HG03378 (cell line): ENCODE measurements at regions not wholly inside any gene's neighbourhood (a gene's known extent, or its start where the extent isn't known, plus 50 kb on each side); places are given as distances from the start of the nearest gene placed in this dataset.

Experiments used
- ATAC-seq: cut with Tn5 transposase; IDR thresholded peaks from one replicate; pipeline ENCODE4 v1.9.1; 2021; ENCODE audit warnings: mild to moderate bottlenecking, moderate library complexity; ENCODE audit not compliant: unreplicated experiment

DNA sequence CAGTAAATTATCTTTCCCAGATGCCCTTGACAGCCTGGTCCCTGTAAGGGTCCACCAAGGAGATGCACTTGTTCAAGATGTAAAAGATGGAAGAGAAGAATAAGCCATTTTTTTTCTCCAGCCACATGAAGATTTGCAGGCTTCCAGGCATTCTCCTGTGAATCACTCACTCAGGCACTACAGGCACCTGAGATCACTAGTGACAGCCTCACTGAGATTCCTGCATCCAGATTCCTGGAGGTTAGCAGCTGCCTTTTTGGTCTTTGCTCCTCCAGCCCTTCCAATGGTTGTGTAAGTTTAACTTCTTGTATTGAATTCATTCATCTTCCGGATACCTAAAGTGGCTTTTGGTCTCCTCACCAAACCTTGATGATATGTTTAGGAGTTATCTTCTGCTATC is 630.2 kb upstream of the CADM1 start:
- no peak for ATAC-seq

- ATAC-seq = no peak
Observed at GRCh38 chr11:116132273-116132978, 628.2 kb upstream of the CADM1 start.

DNA sequence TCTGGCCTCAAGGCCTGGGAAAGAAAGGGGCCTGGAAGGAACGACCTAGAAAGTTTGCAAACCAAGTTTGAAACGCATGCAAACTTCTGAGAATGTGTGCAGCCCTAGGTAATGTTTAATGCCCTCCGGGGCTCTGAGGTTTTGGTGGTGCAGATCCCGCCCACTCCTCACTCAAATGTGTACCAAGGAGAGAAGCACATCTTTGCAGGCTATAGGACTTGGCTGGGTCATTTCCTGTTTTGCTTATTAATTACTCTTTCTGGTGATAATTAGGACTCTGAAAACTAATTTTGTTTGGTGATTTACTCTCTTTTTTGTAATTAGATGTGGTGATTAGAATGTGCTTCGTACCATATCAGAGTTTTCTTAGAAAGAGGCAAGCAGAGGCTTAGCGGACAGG is 625.9 kb upstream of the CADM1 start:
- no peak for ATAC-seq

- ATAC-seq = no peak
Observed at GRCh38 chr11:116129456-116129855, 625.2 kb upstream of the CADM1 start.

DNA sequence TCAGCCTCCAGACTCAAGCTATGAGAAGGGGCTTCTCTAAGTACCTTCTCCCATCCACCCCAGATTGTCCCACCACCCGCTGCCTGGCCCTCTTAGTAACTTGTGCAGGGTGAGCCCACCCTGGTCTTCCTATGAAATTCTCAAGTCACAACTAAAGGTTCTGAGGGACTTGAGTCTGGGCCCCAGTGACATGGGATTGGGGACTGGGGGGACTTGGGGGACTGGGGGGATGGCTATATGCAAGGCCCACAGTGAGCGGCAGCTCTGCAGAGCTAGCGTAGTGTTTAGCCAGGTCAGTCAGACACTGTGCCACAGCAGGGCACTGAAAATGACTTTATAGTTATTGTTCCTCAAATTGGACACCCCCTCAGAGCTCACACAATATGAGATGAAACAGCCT is 622.3 kb upstream of the CADM1 start:
- no peak for ATAC-seq

DNA sequence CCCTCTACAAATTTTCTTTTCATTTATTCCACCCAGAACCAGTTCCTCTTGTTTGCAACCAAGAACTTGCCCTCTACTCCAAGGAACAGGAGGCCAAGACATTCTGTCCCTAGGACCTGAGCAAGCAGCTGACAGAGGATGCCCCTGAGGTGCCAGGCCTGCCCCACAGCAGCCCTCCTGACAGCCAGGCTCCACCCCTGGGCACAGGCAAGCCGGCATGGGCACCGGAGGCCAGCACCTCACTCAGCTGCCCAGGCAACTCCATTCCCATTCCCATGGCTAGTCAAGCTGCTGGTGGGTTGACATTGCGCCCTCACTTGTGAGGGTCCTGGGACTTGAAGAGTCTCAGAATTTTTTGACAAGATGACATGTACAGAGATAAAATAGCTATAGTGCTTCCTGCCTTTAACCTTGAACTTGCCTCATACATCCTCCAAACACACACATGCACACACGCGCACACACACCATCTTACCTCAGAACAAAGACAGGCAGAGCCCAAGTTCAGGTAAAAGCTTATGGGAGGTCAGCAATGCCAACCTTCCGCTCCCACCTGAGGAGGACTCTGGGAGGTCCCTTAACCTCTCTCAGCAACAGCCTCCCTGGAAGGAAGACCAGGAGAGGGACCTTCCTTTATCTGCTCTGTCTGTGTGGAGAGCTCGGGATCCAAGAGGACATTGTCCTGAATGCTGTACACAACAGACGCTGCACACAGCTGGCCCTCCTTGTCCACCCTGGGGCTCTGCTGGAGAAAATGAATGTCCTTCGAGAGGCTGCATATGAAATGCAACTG is 620.9 kb upstream of the CADM1 start:
- no peak for ATAC-seq

GRCh38 chr11:116123739-116124138 is 619.5 kb upstream of the CADM1 start:
- no peak for ATAC-seq

DNA sequence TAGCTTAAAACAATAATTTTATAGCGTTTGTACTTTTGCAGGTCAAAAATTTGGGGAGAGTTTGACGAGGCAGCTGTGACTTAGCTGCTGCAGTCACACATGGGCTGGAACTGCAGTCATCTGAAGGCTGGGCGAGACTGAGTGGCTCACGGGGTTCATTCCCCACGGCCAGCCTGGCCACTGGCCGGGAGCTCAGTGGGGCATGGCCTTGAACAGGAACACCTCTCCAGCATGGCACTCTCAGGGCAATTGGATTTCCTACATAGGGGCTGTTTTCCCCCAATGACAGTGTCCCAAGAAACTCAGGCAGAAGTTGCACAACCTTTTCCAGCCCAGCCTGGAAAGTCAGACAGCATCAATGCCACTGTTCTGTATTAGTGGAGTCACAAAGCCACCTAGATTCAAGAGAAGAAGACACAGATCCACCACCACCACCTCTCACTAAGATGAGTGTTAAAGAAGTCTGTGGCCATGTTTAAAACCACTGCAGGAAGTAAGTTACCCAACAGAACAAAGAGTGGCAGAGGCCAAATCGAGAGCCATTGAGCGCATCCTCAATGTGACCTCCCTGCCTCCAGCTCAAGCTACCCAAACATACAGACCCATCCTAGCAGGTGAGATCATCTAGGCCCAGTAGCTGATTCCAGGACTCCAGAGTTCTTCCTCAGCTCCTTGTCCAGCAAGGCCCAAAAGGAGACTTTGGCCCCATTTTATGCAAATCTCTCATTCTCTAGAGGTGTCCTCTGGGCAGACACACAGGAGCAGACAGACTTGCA is 618.7 kb upstream of the CADM1 start:
- ATAC-seq = no peak

- ATAC-seq = no peak
Observed at GRCh38 chr11:116119158-116119557, 614.9 kb upstream of the CADM1 start.

DNA sequence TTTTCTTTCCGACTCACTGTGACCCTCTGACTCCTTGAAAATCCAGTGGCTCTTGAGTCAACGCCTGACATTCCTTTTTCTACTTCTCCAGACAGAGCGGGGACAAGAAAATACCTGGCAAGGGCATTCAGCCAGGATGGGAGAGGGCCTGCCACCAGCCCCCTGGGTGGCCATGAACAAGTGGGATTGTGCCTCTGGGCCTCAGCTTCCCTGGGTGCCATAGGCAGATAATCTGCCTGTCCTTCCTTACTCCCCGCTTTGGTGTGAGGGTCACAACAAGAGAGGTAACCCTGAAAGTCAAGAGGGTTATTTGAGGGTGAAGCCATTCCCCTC is 613.9 kb upstream of the CADM1 start:
- no peak for ATAC-seq

GRCh38 chr11:116117331-116118137 is 613.3 kb upstream of the CADM1 start:
- no peak for ATAC-seq

DNA sequence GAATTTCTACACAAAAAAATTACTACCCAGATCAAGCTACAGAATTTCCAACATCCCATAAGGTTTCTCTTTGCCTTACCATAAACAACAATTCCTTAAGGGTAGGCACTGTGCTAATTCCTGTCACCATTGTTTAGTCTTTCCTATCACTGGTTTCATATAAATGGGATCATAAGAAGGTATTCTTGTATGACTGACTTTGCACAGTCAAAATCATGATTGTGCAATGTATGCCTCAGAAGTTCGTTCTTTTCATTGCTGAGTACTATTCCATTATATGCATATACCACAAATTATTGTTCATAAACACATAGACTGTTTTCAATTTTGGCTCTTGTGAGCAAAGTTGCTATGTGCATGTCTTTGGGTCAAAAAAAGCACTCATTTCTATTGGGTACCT is 611.6 kb upstream of the CADM1 start:
- ATAC-seq = no peak

DNA sequence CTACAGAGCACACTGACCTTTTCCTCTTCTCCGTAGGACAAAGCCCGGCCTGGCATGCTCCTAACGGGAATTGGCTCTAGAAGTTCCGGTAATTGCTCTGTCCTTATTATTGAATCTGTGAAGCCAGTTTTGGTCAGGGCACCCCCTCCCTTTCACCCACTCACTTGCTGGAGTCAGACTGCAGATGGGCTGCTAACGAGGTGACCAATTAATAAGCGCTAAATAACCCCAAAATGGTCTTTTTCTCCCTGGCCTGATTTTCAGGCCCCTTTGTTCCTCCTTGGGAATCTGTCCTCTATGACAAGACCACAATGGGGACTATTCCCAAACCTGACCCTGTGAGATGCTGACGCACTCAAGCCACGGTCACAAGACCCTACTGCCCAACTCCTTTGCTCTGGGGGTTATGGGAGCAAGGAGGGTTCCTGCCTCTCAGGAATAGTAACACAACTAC is 610.0 kb upstream of the CADM1 start:
- ATAC-seq = no peak

- no peak for ATAC-seq
Observed at GRCh38 chr11:116112087-116112935, 608.1 kb upstream of the CADM1 start.

- no peak for ATAC-seq
Observed at GRCh38 chr11:116111546-116111945, 607.3 kb upstream of the CADM1 start.

GRCh38 chr11:116110802-116111201 is 606.6 kb upstream of the CADM1 start:
- no peak for ATAC-seq

- no peak for ATAC-seq
Observed at GRCh38 chr11:116110356-116110755, 606.1 kb upstream of the CADM1 start.

- no peak for ATAC-seq
Observed at GRCh38 chr11:116109228-116109627, 605.0 kb upstream of the CADM1 start.

DNA sequence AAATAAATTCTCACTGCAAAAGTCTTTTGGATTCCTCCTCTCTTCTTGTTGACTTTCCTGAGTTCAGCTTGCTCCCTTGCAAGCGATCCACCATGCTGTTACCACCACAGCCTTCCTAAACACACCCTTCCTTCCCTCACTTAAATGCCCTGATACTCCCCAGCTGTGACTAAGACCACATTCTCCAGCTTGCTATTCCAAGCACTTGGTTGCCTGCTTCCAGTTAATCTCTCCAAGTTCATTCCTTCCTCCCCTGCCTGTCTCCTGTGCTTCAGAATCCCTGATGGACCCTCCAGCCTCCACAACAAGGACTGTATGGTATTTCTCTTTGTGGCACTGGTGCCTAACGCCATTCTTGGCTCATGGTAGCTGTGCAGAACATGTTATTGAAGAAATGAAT is 603.9 kb upstream of the CADM1 start:
- no peak for ATAC-seq

DNA sequence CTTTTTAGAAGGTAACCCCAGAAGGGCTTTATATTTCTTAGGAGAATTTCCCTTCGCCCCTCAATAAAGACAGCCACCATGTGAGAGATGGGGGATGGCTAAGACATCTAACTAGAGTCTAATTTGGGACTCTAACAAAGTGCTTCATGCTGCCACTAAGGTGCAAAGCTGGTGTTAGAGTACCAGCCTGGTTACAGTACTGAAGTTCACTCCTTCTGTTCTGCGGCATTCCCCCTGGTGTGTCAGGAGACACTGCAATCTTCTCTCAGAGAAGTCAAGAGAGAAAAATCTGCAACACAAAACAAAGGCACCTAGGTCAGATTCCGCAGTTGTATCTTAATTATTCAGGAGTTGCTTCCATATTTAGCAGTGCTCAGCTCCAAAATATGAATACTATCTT is 603.0 kb upstream of the CADM1 start:
- ATAC-seq = no peak
